Progenitor cell of endocrine pancreas (in vitro differentiated cells): ENCODE measurements at regions not wholly inside any gene's neighbourhood (a gene's known extent, or its start where the extent isn't known, plus 50 kb on each side); places are given as distances from the start of the nearest gene placed in this dataset.

Source experiments
- DNase-seq: peaks from one replicate; pipeline ENCODE4 v3.0.0; 2021; ENCODE audit warnings: low spot score; ENCODE audit not compliant: unreplicated experiment
- H3K27ac Mint-ChIP-seq: 2 replicates; pipeline ENCODE4 v1.8.0; 2021; ENCODE audit warnings: mild to moderate bottlenecking, moderate library complexity, mixed read lengths
- H3K27me3 Mint-ChIP-seq: 2 replicates; pipeline ENCODE4 v1.8.0; 2021; ENCODE audit warnings: mixed read lengths
- H3K36me3 Mint-ChIP-seq: 2 replicates; pipeline ENCODE4 v1.8.0; 2022; ENCODE audit warnings: mixed read lengths; ENCODE audit not compliant: insufficient read depth
- H3K4me1 Mint-ChIP-seq: 2 replicates; pipeline ENCODE4 v1.8.0; 2021; ENCODE audit warnings: low read depth, mixed read lengths
- H3K4me3 Mint-ChIP-seq: 2 replicates; pipeline ENCODE4 v1.8.0; 2021; ENCODE audit warnings: low read depth, mild to moderate bottlenecking, moderate library complexity, mixed read lengths
- H3K9me3 Mint-ChIP-seq: 2 replicates; pipeline ENCODE4 v1.8.0; 2021; ENCODE audit warnings: low read depth, mixed read lengths
- CTCF ChIP-seq: fragments of 200-600 bp; sonication (generic); IDR thresholded peaks from one replicate; pipeline ENCODE4 v1.5.0; 2021; ENCODE audit warnings: antibody characterized with exemption, mild to moderate bottlenecking; ENCODE audit not compliant: unreplicated experiment

- TF ChIP-seq CTCF, result no peak
- no peaks in the 10 kb centered on the region for H3K4me1 Mint-ChIP-seq
- H3K27ac Mint-ChIP-seq, result no peak overlapping the region
- H3K36me3 Mint-ChIP-seq, result no peaks in the 10 kb centered on the region
- peaks cover 3% of the 10 kb centered on the region for H3K27me3 Mint-ChIP-seq
- no peaks in the 10 kb centered on the region for H3K9me3 Mint-ChIP-seq
- DNase-seq, result no peak
- H3K4me3 Mint-ChIP-seq, result no peak overlapping the region
Measured at GRCh38 chr9:87436716-87437115, 61.0 kb upstream of the DAPK1 start.

GRCh38 chr9:87437966-87438365 lies 59.7 kb upstream of the DAPK1 start:
- H3K27me3 Mint-ChIP-seq, result peaks cover 3% of the 10 kb centered on the region
- no peaks in the 10 kb centered on the region for H3K9me3 Mint-ChIP-seq
- no peaks in the 10 kb centered on the region for H3K4me1 Mint-ChIP-seq
- DNase-seq, result no peak
- H3K27ac Mint-ChIP-seq, result no peak overlapping the region
- no peak overlapping the region for H3K4me3 Mint-ChIP-seq
- no peak for TF ChIP-seq CTCF
- H3K36me3 Mint-ChIP-seq, result no peaks in the 10 kb centered on the region

GRCh38 chr9:87441251-87441650 lies 56.4 kb upstream of the DAPK1 start:
- no peak overlapping the region for H3K4me3 Mint-ChIP-seq
- H3K9me3 Mint-ChIP-seq, result no peaks in the 10 kb centered on the region
- DNase-seq, result no peak
- no peak for TF ChIP-seq CTCF
- no peaks in the 10 kb centered on the region for H3K4me1 Mint-ChIP-seq
- peaks cover 3% of the 10 kb centered on the region for H3K27me3 Mint-ChIP-seq
- no peaks in the 10 kb centered on the region for H3K36me3 Mint-ChIP-seq
- no peak overlapping the region for H3K27ac Mint-ChIP-seq

- H3K27me3 Mint-ChIP-seq, result no peaks in the 10 kb centered on the region
- DNase-seq, result no peak
- H3K36me3 Mint-ChIP-seq, result no peaks in the 10 kb centered on the region
- no peak overlapping the region for H3K27ac Mint-ChIP-seq
- no peaks in the 10 kb centered on the region for H3K9me3 Mint-ChIP-seq
- H3K4me1 Mint-ChIP-seq, result no peaks in the 10 kb centered on the region
- TF ChIP-seq CTCF, result no peak
- no peak overlapping the region for H3K4me3 Mint-ChIP-seq
Measured at GRCh38 chr9:87442451-87442850, 55.2 kb upstream of the DAPK1 start.

- Mint-ChIP-seq H3K9me3 (no peaks in the 10 kb centered on the region), H3K27ac (no peak overlapping the region), H3K36me3 (no peaks in the 10 kb centered on the region), H3K4me1 (peaks cover 4% of the 10 kb centered on the region), H3K27me3 (no peaks in the 10 kb centered on the region), H3K4me3 (no peak overlapping the region)
- no peak for DNase-seq
- no peak for TF ChIP-seq CTCF
Measured at GRCh38 chr9:87443006-87443405, 54.7 kb upstream of the DAPK1 start.
